Renal cortical epithelial cell (primary cell): ENCODE measurements at regions not wholly inside any gene's neighbourhood (a gene's known extent, or its start where the extent isn't known, plus 50 kb on each side); places are given as distances from the start of the nearest gene placed in this dataset.

ENCODE experiments used
- DNase-seq: peaks from one replicate; pipeline ENCODE4 v3.0.0-alpha.2; 2011; ENCODE audit warnings: low read depth

- no peak for DNase-seq
These were observed 237.4 kb upstream of the VRK2 start for GRCh38 chr2:57809230-57809629.

- no peak for DNase-seq
These were observed 225.5 kb upstream of the VRK2 start for GRCh38 chr2:57821088-57821487.

- no peak for DNase-seq
These were observed 218.4 kb upstream of the VRK2 start for GRCh38 chr2:57828221-57828620.

- DNase-seq: no peak
These were observed 211.9 kb upstream of the VRK2 start for GRCh38 chr2:57834666-57835065.

GRCh38 chr2:57842531-57842930, 204.1 kb upstream of the VRK2 start:
- peak; percentile 74 for DNase-seq

GRCh38 chr2:57843158-57843557, 203.4 kb upstream of the VRK2 start:
- no peak for DNase-seq

GRCh38 chr2:57848723-57849122, 197.9 kb upstream of the VRK2 start:
- DNase-seq: no peak

- no peak for DNase-seq
These were observed 196.8 kb upstream of the VRK2 start for GRCh38 chr2:57849843-57850242.

- no peak for DNase-seq
These were observed 196.0 kb upstream of the VRK2 start for GRCh38 chr2:57850415-57851130.

GRCh38 chr2:57855212-57855611, 191.4 kb upstream of the VRK2 start:
- peak; percentile 76 for DNase-seq

- DNase-seq: no peak
These were observed 186.9 kb upstream of the VRK2 start for GRCh38 chr2:57859755-57860154.

- no peak for DNase-seq
These were observed 184.5 kb upstream of the VRK2 start for GRCh38 chr2:57862153-57862552.

GRCh38 chr2:57862727-57863126, 183.9 kb upstream of the VRK2 start:
- DNase-seq: no peak

GRCh38 chr2:57864926-57865325, 181.7 kb upstream of the VRK2 start:
- peak; percentile 28 for DNase-seq

- no peak for DNase-seq
These were observed 178.9 kb upstream of the VRK2 start for GRCh38 chr2:57867730-57868129.

- DNase-seq: no peak
These were observed 177.9 kb upstream of the VRK2 start for GRCh38 chr2:57868619-57869139.

GRCh38 chr2:57869758-57870344, 176.8 kb upstream of the VRK2 start:
- no peak for DNase-seq

- no peak for DNase-seq
These were observed 170.3 kb upstream of the VRK2 start for GRCh38 chr2:57876313-57876712.

- DNase-seq: no peak
These were observed 168.8 kb upstream of the VRK2 start for GRCh38 chr2:57877811-57878170.

- no peak for DNase-seq
These were observed 168.3 kb upstream of the VRK2 start for GRCh38 chr2:57878171-57878865.

GRCh38 chr2:57878866-57879210, 167.8 kb upstream of the VRK2 start:
- peak; percentile 29 for DNase-seq

GRCh38 chr2:57880446-57880845, 166.2 kb upstream of the VRK2 start:
- no peak for DNase-seq

- DNase-seq: no peak
These were observed 165.6 kb upstream of the VRK2 start for GRCh38 chr2:57880967-57881366.
